Liver (tissue), 8 donors: ENCODE measurements at regions not wholly inside any gene's neighbourhood (a gene's known extent, or its start where the extent isn't known, plus 50 kb on each side); places are given as distances from the start of the nearest gene placed in this dataset.

Experiments
- DNase-seq: peaks from one replicate; pipeline ENCODE4 v3.0.0-alpha.2; 2017; ENCODE audit warnings: low spot score
- H3K27ac ChIP-seq, 2 donors: one replicate each; pipeline ENCODE4 v1.7.0; 2013; ENCODE audit warnings: inconsistent platforms in 2 of 2, low read length in 2 of 2, control low read depth in 1 of 2, low read depth in 1 of 2, mild to moderate bottlenecking in 1 of 2
- H3K27me3 ChIP-seq, 4 donors: one replicate each; pipeline versions ENCODE4 v1.6.1 to v1.7.0; 2013; ENCODE audit warnings: low read length in 3 of 4, inconsistent platforms in 1 of 4, mild to moderate bottlenecking in 1 of 4, moderate library complexity in 1 of 4; ENCODE audit not compliant: control insufficient read depth in 4 of 4, insufficient read depth in 4 of 4
- H3K36me3 ChIP-seq, 4 donors: one replicate each; pipeline versions ENCODE4 v1.6.1 to v1.7.0; 2013; ENCODE audit warnings: low read length in 3 of 4, mild to moderate bottlenecking in 3 of 4, low read depth in 1 of 4, moderate library complexity in 1 of 4; ENCODE audit not compliant: control insufficient read depth in 4 of 4, insufficient read depth in 3 of 4
- H3K4me1 ChIP-seq, 4 donors: one replicate each; pipeline versions ENCODE4 v1.6.1 to v1.7.0; 2013; ENCODE audit warnings: low read length in 3 of 4, mild to moderate bottlenecking in 3 of 4, moderate library complexity in 1 of 4; ENCODE audit not compliant: control insufficient read depth in 4 of 4, insufficient read depth in 4 of 4
- H3K4me3 ChIP-seq, 3 donors: one replicate each; pipeline versions ENCODE4 v1.6.1 to v1.7.0; 2013; ENCODE audit warnings: low read length in 3 of 3, control low read depth in 1 of 3, low read depth in 1 of 3, mild to moderate bottlenecking in 1 of 3
- H3K9ac ChIP-seq, 2 donors: one replicate each; pipeline ENCODE4 v1.7.0; 2013; ENCODE audit warnings: low read length in 2 of 2, mild to moderate bottlenecking in 2 of 2, moderate library complexity in 2 of 2, control low read depth in 1 of 2, low read depth in 1 of 2
- H3K9me3 ChIP-seq, 4 donors: one replicate each; pipeline versions ENCODE4 v1.6.1 to v1.7.0; 2013; ENCODE audit warnings: low read length in 3 of 4; ENCODE audit not compliant: control insufficient read depth in 4 of 4
- ATF3 ChIP-seq: IDR thresholded peaks from 2 replicates; pipeline ENCODE4 v1.6.1; 2016; ENCODE audit warnings: antibody characterized with exemption
- CTCF ChIP-seq: fragments of 150-350 bp; IDR thresholded peaks from 2 replicates; pipeline ENCODE4 v1.5.1; 2017; ENCODE audit warnings: improper control_type of control experiment, low read depth, low read length; ENCODE audit not compliant: missing input control
- EGR1 ChIP-seq, 2 donors: IDR thresholded peaks; 2 replicates each; pipeline ENCODE4 v1.6.1; 2016 to 2018; ENCODE audit warnings: antibody characterized with exemption in 2 of 2, low read depth in 2 of 2
- FOXA1 ChIP-seq: IDR thresholded peaks from 2 replicates; pipeline ENCODE4 v1.6.1; 2016; ENCODE audit warnings: antibody characterized with exemption
- FOXA2 ChIP-seq: IDR thresholded peaks from 2 replicates; pipeline ENCODE4 v1.6.1; 2016; ENCODE audit warnings: antibody characterized with exemption
- GABPA ChIP-seq, 2 donors: IDR thresholded peaks in 1 of 2; conservative IDR thresholded peaks in 1 of 2; 2 replicates each; pipeline ENCODE4 v1.6.1; 2016; ENCODE audit warnings: antibody characterized with exemption in 2 of 2, mild to moderate bottlenecking in 1 of 2, moderate library complexity in 1 of 2
- HNF4G ChIP-seq: IDR thresholded peaks from 2 replicates; pipeline ENCODE4 v1.6.1; 2016; ENCODE audit warnings: antibody characterized with exemption
- JUND ChIP-seq, 2 donors: IDR thresholded peaks; 2 replicates each; pipeline ENCODE4 v1.6.1; 2016; ENCODE audit warnings: antibody characterized with exemption in 2 of 2
- MAX ChIP-seq: IDR thresholded peaks from 2 replicates; pipeline ENCODE4 v1.6.1; 2016; ENCODE audit warnings: antibody characterized with exemption
- RAD21 ChIP-seq, 2 donors: IDR thresholded peaks; 2 replicates each; pipeline ENCODE4 v1.6.1; 2016; ENCODE audit warnings: antibody characterized with exemption in 2 of 2, mild to moderate bottlenecking in 2 of 2
- REST ChIP-seq: IDR thresholded peaks from 2 replicates; pipeline ENCODE4 v1.6.1; 2016; ENCODE audit warnings: antibody characterized with exemption, mild to moderate bottlenecking
- RXRA ChIP-seq, 2 donors: IDR thresholded peaks; 2 replicates each; pipeline ENCODE4 v1.6.1; 2017 to 2018; ENCODE audit warnings: antibody characterized with exemption in 2 of 2, mild to moderate bottlenecking in 1 of 2
- SP1 ChIP-seq: IDR thresholded peaks from 2 replicates; pipeline ENCODE4 v1.6.1; 2018; ENCODE audit warnings: antibody characterized with exemption, mild to moderate bottlenecking
- TAF1 ChIP-seq: conservative IDR thresholded peaks from 2 replicates; pipeline ENCODE4 v1.6.1; 2016; ENCODE audit warnings: antibody characterized with exemption, mild to moderate bottlenecking
- YY1 ChIP-seq: IDR thresholded peaks from 2 replicates; pipeline ENCODE4 v1.6.1; 2016; ENCODE audit warnings: antibody characterized with exemption, mild to moderate bottlenecking
- ZBTB33 ChIP-seq: IDR thresholded peaks from 2 replicates; pipeline ENCODE4 v1.6.1; 2016; ENCODE audit warnings: antibody characterized with exemption
- WGBS: extraction: QIAGEN DNeasy Blood & Tissue Kit; methylation state at CpG from one replicate; pipeline ENCODE4 v1.1.7; 2013; 5-methylcytosine and 5-hydroxymethylcytosine counted together
- donor health status: healthy.
- donor health status: healthy.
- donor health status: healthy.
- donor health status: healthy.
- donor health status: healthy.

GRCh38 chr15:92290359-92290992 lies 103.2 kb upstream of the ST8SIA2 start:
- DNase-seq: no peak
- Histone ChIP-seq H3K36me3 (no peaks in the 10 kb centered on the region), H3K27ac (no peak overlapping the region), H3K4me3 (no peak overlapping the region), H3K9ac (no peak overlapping the region), H3K4me1 (no peaks in the 10 kb centered on the region), H3K27me3 (peaks cover 0 to 4% (median 0%) of the 10 kb centered on the region in 4 donors), H3K9me3 (no peaks in the 10 kb centered on the region)
- no peak for TF ChIP-seq FOXA2
- TF ChIP-seq RAD21 (IDR thresholded peaks at IDR 0.05): no peak
- no peak for TF ChIP-seq YY1
- no peak for TF ChIP-seq EGR1 (IDR thresholded peaks at IDR 0.05; ENCODE audit: low read depth in 2 of 2)
- TF ChIP-seq MAX: no peak
- WGBS: 79% methylated on average over 5 of the region's 5 CpGs

- H3K9me3 ChIP-seq: no peaks in the 10 kb centered on the region
- H3K36me3 ChIP-seq: no peaks in the 10 kb centered on the region
- H3K9ac ChIP-seq: no peak overlapping the region
- 77% methylated on average over 4 of the region's 4 CpGs for WGBS
- no peak for DNase-seq
- H3K4me1 ChIP-seq: no peaks in the 10 kb centered on the region
- peaks cover 0 to 4% (median 0%) of the 10 kb centered on the region in 4 donors for H3K27me3 ChIP-seq
- no peak overlapping the region for H3K4me3 ChIP-seq
- H3K27ac ChIP-seq: no peak overlapping the region
- no peak for TF ChIP-seq CTCF
- TF ChIP-seq ATF3: no peak
Measured at GRCh38 chr15:92291900-92292299, 101.8 kb upstream of the ST8SIA2 start.

- DNase-seq: no peak
- 50% methylated on average over 5 of the region's 5 CpGs for WGBS
- Histone ChIP-seq H3K27me3 (peaks cover 0 to 7% (median 0%) of the 10 kb centered on the region in 4 donors), H3K9me3 (no peaks in the 10 kb centered on the region), H3K4me1 (no peaks in the 10 kb centered on the region), H3K27ac (no peak overlapping the region), H3K36me3 (no peaks in the 10 kb centered on the region), H3K4me3 (no peak overlapping the region), H3K9ac (no peak overlapping the region)
- TF ChIP-seq EGR1 (IDR thresholded peaks at IDR 0.05; ENCODE audit: low read depth in 2 of 2) (no peak), GABPA (IDR thresholded peaks at IDR 0.05 in 1 of 2, conservative IDR thresholded peaks at IDR 0.05 in 1 of 2) (no peak), HNF4G (no peak), FOXA2 (no peak), CTCF (no peak), RAD21 (IDR thresholded peaks at IDR 0.05) (no peak), YY1 (no peak), ATF3 (no peak), TAF1 (no peak), MAX (no peak), SP1 (no peak), REST (no peak), FOXA1 (no peak), JUND (IDR thresholded peaks at IDR 0.05) (no peak), RXRA (IDR thresholded peaks at IDR 0.05) (no peak), ZBTB33 (no peak)
Measured at GRCh38 chr15:92294759-92295158, 98.9 kb upstream of the ST8SIA2 start.
